ENCODE measurements at regions not wholly inside any gene's neighbourhood (a gene's known extent, or its start where the extent isn't known, plus 50 kb on each side); places are given as distances from the start of the nearest gene placed in this dataset.

DNA sequence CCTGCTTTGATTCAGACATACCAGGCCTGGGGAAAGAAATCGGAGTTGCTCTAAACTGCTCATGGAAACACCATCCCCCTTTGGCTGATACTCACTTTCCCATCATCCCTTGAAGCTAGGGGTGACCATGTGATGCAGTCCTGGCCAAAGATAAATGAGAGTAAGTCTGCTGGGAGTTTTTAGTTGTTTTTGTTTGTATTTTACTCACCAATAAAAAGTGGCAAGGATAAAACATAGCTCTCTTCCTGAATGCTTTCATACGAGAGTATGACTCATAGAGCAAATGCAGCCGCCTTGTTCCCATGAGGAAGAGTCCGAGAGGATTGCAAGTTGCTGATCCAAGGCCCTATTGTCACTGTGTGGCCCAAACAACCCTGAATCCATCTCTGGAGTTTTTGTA, 126.4 kb upstream of the TMEM132C start:
- no peak for DNase-seq (ENCODE audit: low spot score in 2 of 2)
- ATAC-seq (replicated peaks; ENCODE audit: extremely low read depth, poor library complexity, severe bottlenecking), result no peak
- Mint-ChIP-seq H3K27me3 (no peaks in the 10 kb centered on the region), H3K4me1 (no peaks in the 10 kb centered on the region), H3K9me3 (peaks cover 17% of the 10 kb centered on the region), H3K36me3 (ENCODE audit: insufficient read depth) (peaks cover 2% of the 10 kb centered on the region), H3K27ac (ENCODE audit: low read depth) (no peak overlapping the region), H3K4me3 (no peak overlapping the region)

GRCh38 chr12:128150961-128151360, 116.0 kb upstream of the TMEM132C start:
- ATAC-seq (replicated peaks; ENCODE audit: extremely low read depth, poor library complexity, severe bottlenecking), result no peak
- Mint-ChIP-seq H3K4me3 (no peak overlapping the region), H3K4me1 (no peaks in the 10 kb centered on the region), H3K9me3 (peaks cover 7% of the 10 kb centered on the region), H3K27ac (ENCODE audit: low read depth) (no peak overlapping the region), H3K27me3 (no peaks in the 10 kb centered on the region), H3K36me3 (ENCODE audit: insufficient read depth) (no peaks in the 10 kb centered on the region)
- DNase-seq (ENCODE audit: low spot score in 2 of 2), result no peak

GRCh38 chr12:128155571-128155970, 111.4 kb upstream of the TMEM132C start:
- DNase-seq (ENCODE audit: low spot score in 2 of 2), result no peak
- Mint-ChIP-seq H3K27ac (ENCODE audit: low read depth) (no peak overlapping the region), H3K4me1 (no peaks in the 10 kb centered on the region), H3K4me3 (no peak overlapping the region), H3K27me3 (no peaks in the 10 kb centered on the region), H3K9me3 (peaks cover 7% of the 10 kb centered on the region), H3K36me3 (ENCODE audit: insufficient read depth) (no peaks in the 10 kb centered on the region)
- ATAC-seq (replicated peaks; ENCODE audit: extremely low read depth, poor library complexity, severe bottlenecking), result no peak

DNA sequence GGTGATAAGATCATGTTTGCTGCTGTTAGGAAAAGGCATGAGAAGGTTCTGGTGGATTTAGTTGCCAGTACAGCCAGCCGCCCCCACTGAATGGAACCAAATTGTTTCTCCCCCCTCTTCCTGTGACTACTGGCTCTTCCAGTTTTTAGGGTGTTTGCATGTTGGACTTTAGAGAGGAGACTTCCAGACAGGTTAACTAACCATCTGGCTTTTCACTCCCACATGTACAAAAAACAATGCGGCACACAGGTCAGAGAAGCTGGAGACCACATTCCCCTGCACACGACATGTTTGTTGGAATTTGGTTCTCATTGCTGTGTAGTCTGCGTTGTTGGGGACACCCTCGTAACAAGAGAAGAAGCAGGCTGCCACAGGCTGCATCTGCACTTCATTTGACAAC, 103.9 kb upstream of the TMEM132C start:
- Mint-ChIP-seq H3K4me1 (no peaks in the 10 kb centered on the region), H3K27me3 (peaks cover under 1% of the 10 kb centered on the region), H3K27ac (ENCODE audit: low read depth) (no peak overlapping the region), H3K4me3 (no peak overlapping the region), H3K36me3 (ENCODE audit: insufficient read depth) (no peaks in the 10 kb centered on the region), H3K9me3 (no peaks in the 10 kb centered on the region)
- ATAC-seq (replicated peaks; ENCODE audit: extremely low read depth, poor library complexity, severe bottlenecking), result no peak
- no peak for DNase-seq (ENCODE audit: low spot score in 2 of 2)

GRCh38 chr12:128164533-128164932, 102.4 kb upstream of the TMEM132C start:
- no peak overlapping the region for H3K27ac Mint-ChIP-seq (ENCODE audit: low read depth)
- DNase-seq (ENCODE audit: low spot score in 2 of 2) (no peak), ATAC-seq (replicated peaks; ENCODE audit: extremely low read depth, poor library complexity, severe bottlenecking) (no peak)
- H3K27me3 Mint-ChIP-seq, result peaks cover 8% of the 10 kb centered on the region
- H3K9me3 Mint-ChIP-seq, result peaks cover 9% of the 10 kb centered on the region
- no peaks in the 10 kb centered on the region for H3K4me1 Mint-ChIP-seq
- no peaks in the 10 kb centered on the region for H3K36me3 Mint-ChIP-seq (ENCODE audit: insufficient read depth)
- no peak overlapping the region for H3K4me3 Mint-ChIP-seq

- Mint-ChIP-seq H3K27ac (ENCODE audit: low read depth) (no peak overlapping the region), H3K4me3 (no peak overlapping the region), H3K4me1 (no peaks in the 10 kb centered on the region), H3K36me3 (ENCODE audit: insufficient read depth) (no peaks in the 10 kb centered on the region), H3K27me3 (peaks cover 8% of the 10 kb centered on the region), H3K9me3 (peaks cover 9% of the 10 kb centered on the region)
- no peak for ATAC-seq (replicated peaks; ENCODE audit: extremely low read depth, poor library complexity, severe bottlenecking)
- no peak for DNase-seq (ENCODE audit: low spot score in 2 of 2)
These were observed 101.6 kb upstream of the TMEM132C start for GRCh38 chr12:128165387-128165786.

DNA sequence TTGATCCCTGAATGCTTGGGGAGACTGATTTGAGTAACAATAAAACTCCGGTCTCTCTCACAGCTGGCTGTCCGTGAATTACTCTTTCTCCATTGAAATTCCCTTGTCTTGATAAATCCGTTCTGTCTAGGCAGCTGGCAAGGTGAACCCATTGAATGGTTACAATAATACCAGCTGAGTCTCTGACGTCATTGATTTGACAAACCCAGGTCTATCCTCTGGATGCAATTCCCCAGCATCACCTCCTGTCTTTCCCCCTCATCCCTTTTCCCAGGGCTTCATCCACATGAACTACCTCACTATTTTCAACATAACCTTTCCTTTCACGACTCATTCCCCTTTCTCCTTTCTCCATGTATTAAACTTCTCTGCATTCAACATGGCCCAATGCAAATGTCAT, 98.7 kb upstream of the TMEM132C start:
- no peak overlapping the region for H3K27ac Mint-ChIP-seq (ENCODE audit: low read depth)
- H3K4me1 Mint-ChIP-seq, result no peaks in the 10 kb centered on the region
- peaks cover 8% of the 10 kb centered on the region for H3K27me3 Mint-ChIP-seq
- no peak overlapping the region for H3K4me3 Mint-ChIP-seq
- DNase-seq (ENCODE audit: low spot score in 2 of 2), result no peak
- H3K36me3 Mint-ChIP-seq (ENCODE audit: insufficient read depth), result no peaks in the 10 kb centered on the region
- ATAC-seq (replicated peaks; ENCODE audit: extremely low read depth, poor library complexity, severe bottlenecking), result no peak
- H3K9me3 Mint-ChIP-seq, result peaks cover 18% of the 10 kb centered on the region

GRCh38 chr12:128170181-128170580, 96.8 kb upstream of the TMEM132C start:
- DNase-seq (ENCODE audit: low spot score in 2 of 2) (no peak), ATAC-seq (replicated peaks; ENCODE audit: extremely low read depth, poor library complexity, severe bottlenecking) (no peak)
- Mint-ChIP-seq H3K27me3 (peaks cover 8% of the 10 kb centered on the region), H3K4me1 (no peaks in the 10 kb centered on the region), H3K9me3 (peaks cover 19% of the 10 kb centered on the region), H3K27ac (ENCODE audit: low read depth) (no peak overlapping the region), H3K36me3 (ENCODE audit: insufficient read depth) (no peaks in the 10 kb centered on the region), H3K4me3 (no peak overlapping the region)

- no peak for DNase-seq (ENCODE audit: low spot score in 2 of 2)
- no peak overlapping the region for H3K4me3 Mint-ChIP-seq
- H3K4me1 Mint-ChIP-seq, result no peaks in the 10 kb centered on the region
- no peaks in the 10 kb centered on the region for H3K27me3 Mint-ChIP-seq
- no peaks in the 10 kb centered on the region for H3K36me3 Mint-ChIP-seq (ENCODE audit: insufficient read depth)
- H3K27ac Mint-ChIP-seq (ENCODE audit: low read depth), result no peak overlapping the region
- ATAC-seq (replicated peaks; ENCODE audit: extremely low read depth, poor library complexity, severe bottlenecking), result no peak
- H3K9me3 Mint-ChIP-seq, result peaks cover 22% of the 10 kb centered on the region
These were observed 88.4 kb upstream of the TMEM132C start for GRCh38 chr12:128178565-128178964.

- ATAC-seq (replicated peaks; ENCODE audit: extremely low read depth, poor library complexity, severe bottlenecking) (no peak), DNase-seq (ENCODE audit: low spot score in 2 of 2) (no peak)
- no peaks in the 10 kb centered on the region for H3K4me1 Mint-ChIP-seq
- H3K4me3 Mint-ChIP-seq, result no peak overlapping the region
- H3K27me3 Mint-ChIP-seq, result no peaks in the 10 kb centered on the region
- H3K36me3 Mint-ChIP-seq (ENCODE audit: insufficient read depth), result no peaks in the 10 kb centered on the region
- H3K9me3 Mint-ChIP-seq, result peaks cover 22% of the 10 kb centered on the region
- no peak overlapping the region for H3K27ac Mint-ChIP-seq (ENCODE audit: low read depth)
These were observed 88.0 kb upstream of the TMEM132C start for GRCh38 chr12:128178966-128179365.

- Mint-ChIP-seq H3K36me3 (ENCODE audit: insufficient read depth) (no peaks in the 10 kb centered on the region), H3K4me3 (no peak overlapping the region), H3K4me1 (no peaks in the 10 kb centered on the region), H3K27ac (ENCODE audit: low read depth) (no peak overlapping the region), H3K9me3 (peaks cover 27% of the 10 kb centered on the region), H3K27me3 (no peaks in the 10 kb centered on the region)
- ATAC-seq (replicated peaks; ENCODE audit: extremely low read depth, poor library complexity, severe bottlenecking) (no peak), DNase-seq (ENCODE audit: low spot score in 2 of 2) (no peak)
These were observed 86.8 kb upstream of the TMEM132C start for GRCh38 chr12:128180166-128180565.

- Mint-ChIP-seq H3K4me1 (no peaks in the 10 kb centered on the region), H3K27me3 (no peaks in the 10 kb centered on the region), H3K36me3 (ENCODE audit: insufficient read depth) (no peaks in the 10 kb centered on the region), H3K4me3 (no peak overlapping the region), H3K9me3 (no peaks in the 10 kb centered on the region), H3K27ac (ENCODE audit: low read depth) (no peak overlapping the region)
- no peak for ATAC-seq (replicated peaks; ENCODE audit: extremely low read depth, poor library complexity, severe bottlenecking)
- DNase-seq (ENCODE audit: low spot score in 2 of 2), result no peak
These were observed 76.9 kb upstream of the TMEM132C start for GRCh38 chr12:128190052-128190451.

GRCh38 chr12:128190614-128191013, 76.4 kb upstream of the TMEM132C start:
- Mint-ChIP-seq H3K27ac (ENCODE audit: low read depth) (no peak overlapping the region), H3K4me1 (no peaks in the 10 kb centered on the region), H3K27me3 (no peaks in the 10 kb centered on the region), H3K36me3 (ENCODE audit: insufficient read depth) (no peaks in the 10 kb centered on the region), H3K4me3 (no peak overlapping the region), H3K9me3 (no peaks in the 10 kb centered on the region)
- no peak for ATAC-seq (replicated peaks; ENCODE audit: extremely low read depth, poor library complexity, severe bottlenecking)
- DNase-seq (ENCODE audit: low spot score in 2 of 2), result no peak

- H3K27me3 Mint-ChIP-seq, result no peaks in the 10 kb centered on the region
- no peak for ATAC-seq (replicated peaks; ENCODE audit: extremely low read depth, poor library complexity, severe bottlenecking)
These were observed 75.6 kb upstream of the TMEM132C start for GRCh38 chr12:128191380-128191779.

More at GRCh38 chr12:128191380-128191779, 75.6 kb upstream of the TMEM132C start:
- no peaks in the 10 kb centered on the region for H3K36me3 Mint-ChIP-seq (ENCODE audit: insufficient read depth)
- no peaks in the 10 kb centered on the region for H3K9me3 Mint-ChIP-seq
- no peak overlapping the region for H3K4me3 Mint-ChIP-seq
- no peak overlapping the region for H3K27ac Mint-ChIP-seq (ENCODE audit: low read depth)
- no peak for DNase-seq (ENCODE audit: low spot score in 2 of 2)
- no peaks in the 10 kb centered on the region for H3K4me1 Mint-ChIP-seq
